ENCODE measurements at regions not wholly inside any gene's neighbourhood (a gene's known extent, or its start where the extent isn't known, plus 50 kb on each side); places are given as distances from the start of the nearest gene placed in this dataset.

DNA sequence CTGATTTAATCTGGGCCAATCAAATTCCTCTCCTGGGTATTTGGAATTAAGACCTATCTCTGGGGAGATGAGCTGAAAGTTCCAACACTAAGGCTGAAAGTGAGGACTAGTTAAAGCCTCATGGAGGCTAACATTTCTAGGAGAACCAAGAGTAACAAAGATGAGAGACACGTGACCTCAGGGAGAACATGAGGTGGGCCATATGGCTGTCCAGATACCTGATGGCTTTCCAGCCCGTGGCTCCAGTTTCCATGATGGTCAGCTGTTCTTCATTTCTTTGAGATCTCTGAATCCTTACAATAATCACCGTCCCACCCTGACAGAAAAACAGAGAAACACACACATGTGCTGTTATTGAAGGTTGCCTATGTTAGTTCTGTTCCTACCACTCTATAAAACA, 66.1 kb downstream of the LEPR start:
- no peak for DNase-seq (ENCODE audit: low read depth)

GRCh38 chr1:65489481-65489880, 69.0 kb downstream of the LEPR start:
- no peak for DNase-seq (ENCODE audit: low read depth)

DNA sequence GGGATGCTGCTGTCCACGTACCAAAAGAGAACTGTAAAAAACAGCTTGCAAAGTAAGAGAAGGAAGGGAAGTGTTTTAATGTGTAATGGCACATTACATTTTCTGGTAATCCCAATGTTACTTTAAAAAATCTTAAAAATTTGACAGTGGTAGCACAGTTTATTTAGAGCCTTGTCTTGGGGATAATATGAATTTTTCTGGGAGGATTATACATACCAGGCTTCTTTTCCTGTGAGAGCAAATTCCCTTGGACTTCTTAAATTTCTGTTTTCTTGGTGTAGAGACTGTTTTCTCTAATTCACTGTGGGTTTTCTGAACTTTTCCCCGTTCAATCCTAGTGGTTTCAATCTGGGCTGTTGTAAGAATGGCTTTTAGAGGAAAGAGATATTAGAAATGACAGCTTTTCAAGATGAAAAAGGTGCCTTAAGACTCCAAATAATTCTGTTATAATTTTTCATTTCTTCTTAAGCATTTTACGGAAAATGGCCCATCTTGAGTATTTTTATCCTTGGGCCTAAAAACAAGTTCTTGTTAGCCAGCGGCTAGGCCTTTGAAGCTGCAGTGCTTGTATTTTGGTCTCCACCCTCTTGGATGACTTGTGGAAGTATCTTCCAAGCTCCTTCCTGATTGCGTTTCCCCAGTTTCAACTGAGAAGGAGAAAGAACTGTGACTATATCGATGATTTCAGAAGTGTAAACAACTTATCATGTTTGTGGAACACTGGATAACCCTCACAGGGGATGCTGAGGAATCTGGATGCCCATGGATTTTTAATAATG, 70.0 kb downstream of the LEPR start:
- no peak for DNase-seq (ENCODE audit: low read depth)

DNA sequence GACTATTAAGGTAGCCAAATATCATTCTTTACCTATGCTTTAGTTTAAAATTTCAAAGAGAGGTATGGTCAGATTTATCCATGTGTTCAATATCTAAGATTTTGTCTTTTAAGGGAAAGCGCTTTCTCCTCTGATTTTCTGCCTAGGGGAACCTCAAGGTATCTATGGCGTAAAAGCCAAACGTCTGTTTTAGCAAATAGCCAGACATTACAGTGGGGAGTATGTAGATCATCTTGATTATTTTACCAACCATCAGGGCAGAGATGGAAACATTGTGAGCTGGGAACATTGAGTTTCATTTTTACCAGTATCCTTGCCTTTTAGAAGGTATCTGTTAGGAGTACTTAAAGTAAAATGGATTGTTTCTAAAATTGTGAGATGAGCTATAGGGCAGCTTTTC, 71.0 kb downstream of the LEPR start:
- no peak for DNase-seq (ENCODE audit: low read depth)

DNA sequence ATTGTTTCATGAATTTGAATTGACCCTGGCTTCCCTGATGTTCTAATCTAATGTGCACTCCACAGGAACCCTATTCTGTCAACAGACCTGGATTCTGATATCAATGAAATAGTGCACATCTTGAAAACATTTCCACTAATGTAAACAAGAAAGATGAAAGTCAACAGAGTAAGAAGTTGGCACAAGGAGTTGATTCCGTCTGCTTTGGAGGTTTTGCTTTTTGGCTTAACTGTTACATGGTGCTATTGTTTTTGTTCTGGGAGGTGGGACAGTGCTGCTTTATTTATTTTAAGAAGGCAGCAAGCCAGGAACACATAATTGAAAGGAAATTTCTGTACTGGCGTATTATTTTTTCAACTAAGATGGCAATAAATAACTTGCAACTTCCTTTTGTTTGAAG, 73.3 kb downstream of the LEPR start:
- DNase-seq (ENCODE audit: low read depth): no peak

- no peak for DNase-seq (ENCODE audit: low read depth)
These were observed 74.2 kb downstream of the LEPR start for GRCh38 chr1:65494671-65495070.

DNA sequence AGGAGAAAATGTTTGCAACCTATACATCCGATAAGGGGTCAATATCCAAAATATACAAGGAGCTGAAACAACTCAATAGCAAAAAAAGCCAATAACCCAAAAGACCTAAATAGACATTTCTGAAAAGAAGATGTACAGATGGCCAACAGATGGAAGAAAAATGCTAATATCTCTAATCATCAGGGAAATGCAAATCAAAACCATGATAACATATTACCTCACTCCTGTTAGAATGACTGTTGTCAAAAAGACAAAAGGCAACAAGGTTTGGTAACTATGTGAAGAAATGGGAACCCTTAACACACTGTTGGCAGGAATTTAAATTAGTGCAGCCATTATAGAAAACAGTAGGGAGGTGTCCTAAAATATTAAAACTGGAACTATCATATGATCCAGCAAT, 74.7 kb downstream of the LEPR start:
- no peak for DNase-seq (ENCODE audit: low read depth)

- no peak for DNase-seq (ENCODE audit: low read depth)
These were observed 76.9 kb downstream of the LEPR start for GRCh38 chr1:65497256-65497830.

- no peak for DNase-seq (ENCODE audit: low read depth)
These were observed 83.0 kb downstream of the LEPR start for GRCh38 chr1:65503427-65503826.

GRCh38 chr1:65504263-65504662, 83.8 kb downstream of the LEPR start:
- DNase-seq (ENCODE audit: low read depth): no peak

GRCh38 chr1:65505547-65506300, 85.3 kb downstream of the LEPR start:
- DNase-seq (ENCODE audit: low read depth): no peak

DNA sequence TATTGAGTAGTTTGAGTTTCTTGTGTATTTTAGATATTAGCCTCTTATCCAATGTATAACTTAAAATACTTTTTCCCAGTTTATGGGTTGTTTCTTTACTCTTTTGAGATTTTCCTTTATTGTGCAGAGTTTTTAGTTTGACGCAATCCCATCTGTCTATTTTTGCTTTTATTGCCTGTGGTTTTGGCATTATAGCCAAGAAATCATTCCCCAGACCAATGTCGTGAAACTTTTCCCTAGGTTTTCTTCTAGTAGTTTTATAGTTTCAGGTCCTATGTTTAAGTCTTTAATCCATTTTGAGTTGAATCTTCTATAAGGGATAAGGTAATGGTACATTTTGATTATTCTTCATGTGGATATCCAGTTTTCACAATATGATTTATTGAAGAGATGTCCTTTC, 87.6 kb downstream of the LEPR start:
- no peak for DNase-seq (ENCODE audit: low read depth)

GRCh38 chr1:65509912-65510680, 89.6 kb downstream of the LEPR start:
- no peak for DNase-seq (ENCODE audit: low read depth)

DNA sequence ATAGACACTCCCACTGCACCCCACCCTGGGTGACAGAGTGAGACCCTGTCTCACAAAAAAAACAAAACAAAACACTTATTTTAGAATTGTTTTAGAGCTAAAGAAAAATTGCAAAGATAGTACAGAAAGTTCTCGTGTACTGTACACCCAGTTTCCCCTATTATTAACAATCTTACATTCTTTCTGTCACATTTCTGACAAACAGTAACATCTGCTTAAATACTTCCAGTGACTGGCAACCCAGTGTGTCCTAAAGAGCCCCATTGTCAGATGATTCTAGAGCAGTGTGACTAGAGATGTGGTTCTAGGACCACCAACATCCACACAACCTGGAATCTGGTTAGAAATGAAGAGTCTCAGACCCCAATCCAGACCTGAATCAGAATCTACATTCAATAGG, 90.5 kb downstream of the LEPR start:
- DNase-seq (ENCODE audit: low read depth): no peak

DNA sequence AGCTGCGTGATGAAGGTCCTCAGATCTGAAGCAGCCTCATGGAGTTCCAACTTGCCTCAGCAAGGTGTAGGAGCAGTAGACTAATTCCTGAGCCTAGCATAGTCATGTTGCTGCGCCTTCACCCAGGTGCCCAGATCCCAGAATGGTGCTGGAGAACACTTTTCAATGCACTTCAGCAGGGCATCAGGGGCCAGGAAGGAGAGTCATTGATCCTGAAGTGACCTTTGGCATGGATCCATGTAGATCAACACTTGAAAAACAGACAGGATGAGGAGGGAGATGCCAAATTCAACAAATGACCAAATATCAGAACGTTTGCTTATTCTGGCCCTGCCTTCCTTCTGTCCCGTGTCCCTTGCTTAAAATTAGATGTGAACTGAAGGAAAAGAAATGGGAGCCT, 91.9 kb downstream of the LEPR start:
- DNase-seq (ENCODE audit: low read depth): no peak

DNA sequence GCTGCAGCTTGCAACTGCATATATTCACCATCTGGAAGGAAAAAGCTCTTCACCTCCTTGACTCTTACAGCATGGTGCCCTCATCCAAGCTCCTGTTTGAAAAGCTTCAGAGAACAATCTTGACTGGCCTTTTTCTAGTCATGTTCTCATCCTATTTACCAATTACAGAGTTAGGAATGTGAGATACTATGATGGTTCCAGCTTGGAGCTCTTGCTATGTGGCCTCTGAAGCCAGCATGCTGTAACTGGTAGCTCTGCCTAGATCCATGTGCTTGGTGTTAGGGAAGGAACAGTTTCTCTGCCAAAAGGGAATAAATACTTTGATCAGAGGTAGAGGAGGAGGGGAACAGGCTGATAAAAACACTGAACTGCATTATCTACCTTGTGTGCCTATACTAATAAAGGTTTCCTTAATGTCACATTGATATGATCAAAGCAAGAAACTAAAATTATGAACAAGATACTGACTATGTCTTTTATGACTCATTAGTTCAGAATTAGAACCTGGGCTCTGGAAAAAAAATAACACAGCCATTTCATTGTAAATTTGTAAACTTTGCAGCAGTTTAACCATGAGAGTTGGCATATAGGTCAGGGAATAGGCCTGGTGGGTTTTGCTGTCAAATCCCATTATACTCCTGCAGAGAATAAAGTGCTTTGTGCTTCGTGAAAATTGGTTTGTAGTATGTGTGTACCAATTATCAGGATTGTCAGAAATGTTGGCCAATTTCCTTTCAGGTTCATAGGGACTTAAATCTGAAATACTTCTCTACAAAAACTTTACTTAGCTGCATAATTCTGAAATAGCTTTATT, 92.7 kb downstream of the LEPR start:
- DNase-seq (ENCODE audit: low read depth): no peak

- DNase-seq (ENCODE audit: low read depth): no peak
These were observed 93.6 kb downstream of the LEPR start for GRCh38 chr1:65514041-65514440.

- DNase-seq (ENCODE audit: low read depth): no peak
These were observed 104.4 kb downstream of the LEPR start for GRCh38 chr1:65524931-65525265.

- DNase-seq (ENCODE audit: low read depth): no peak
These were observed 105.0 kb downstream of the LEPR start for GRCh38 chr1:65525266-65526048.

DNA sequence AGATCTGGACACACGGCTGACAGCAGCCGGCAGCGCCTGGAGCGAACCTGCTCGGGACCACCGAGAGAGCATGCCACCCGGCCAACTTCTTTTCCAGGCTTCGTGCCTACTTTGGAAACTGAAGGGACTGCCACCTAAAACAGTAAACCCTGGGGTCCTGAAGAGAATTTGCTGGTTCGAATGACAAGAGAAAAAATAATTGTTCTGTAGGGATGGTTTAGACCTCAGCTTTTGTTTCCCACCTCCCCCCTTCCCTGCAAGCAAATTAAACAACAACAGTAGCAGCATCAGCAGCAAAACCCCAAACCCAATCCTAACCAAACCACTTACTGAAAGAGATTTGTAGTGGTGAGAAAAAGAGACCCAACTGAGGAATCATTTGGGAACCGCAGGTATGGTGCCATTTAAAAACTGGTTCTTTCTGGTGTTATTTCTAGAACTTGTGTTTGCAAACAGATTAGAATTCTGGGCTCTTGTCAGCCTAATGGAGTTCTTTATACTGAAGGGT, 105.6 kb downstream of the LEPR start:
- no peak for DNase-seq (ENCODE audit: low read depth)

DNA sequence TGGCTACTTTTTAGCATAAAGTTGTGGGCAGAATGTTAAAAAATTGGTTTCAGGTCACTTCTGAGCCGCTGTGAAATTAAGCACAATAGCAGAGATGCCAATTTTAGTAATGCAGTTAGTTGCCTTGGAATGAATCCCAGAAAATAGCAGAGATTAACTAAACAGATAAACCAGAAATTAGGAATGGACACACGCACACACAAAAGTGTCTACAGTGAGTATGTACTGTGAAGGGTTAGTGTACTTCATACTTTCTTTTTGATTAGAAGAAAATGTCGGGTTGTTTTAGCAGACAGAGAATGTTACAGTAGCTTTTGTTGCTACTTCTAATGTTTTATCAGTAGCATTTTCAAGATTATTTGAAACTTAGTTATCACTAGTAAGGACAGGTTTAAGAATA, 106.7 kb downstream of the LEPR start:
- DNase-seq (ENCODE audit: low read depth): no peak

All from stimulated activated CD4-positive, alpha-beta T cell treated with anti-CD3 and anti-CD28 coated beads, Interleukin-2, amount 100 ng/mL, for 4 hours (primary cell).